ENCODE measurements at regions not wholly inside any gene's neighbourhood (a gene's known extent, or its start where the extent isn't known, plus 50 kb on each side); places are given as distances from the start of the nearest gene placed in this dataset.

- Histone ChIP-seq H4K20me1 (ENCODE audit: insufficient read depth) (no peaks in the 10 kb centered on the region), H3K27me3 (ENCODE audit: insufficient read depth, low read depth) (no peaks in the 10 kb centered on the region), H3K36me3 (ENCODE audit: insufficient read depth) (no peaks in the 10 kb centered on the region), H3K27ac (no peak overlapping the region), H3K4me2 (no peak overlapping the region), H2AFZ (ENCODE audit: low read depth) (no peak overlapping the region), H3K9ac (no peak overlapping the region), H3K4me3 (IDR thresholded peaks at IDR 0.05; ENCODE audit: insufficient read depth, low read depth, low read length) (no peak overlapping the region), H3K79me2 (ENCODE audit: insufficient read depth, low read depth) (no peaks in the 10 kb centered on the region), H3K4me1 (ENCODE audit: low read depth, poor library complexity, severe bottlenecking) (no peaks in the 10 kb centered on the region)
- TF ChIP-seq CTCF (conservative IDR thresholded peaks at IDR 0.05; ENCODE audit: low read depth, low read length), result no peak
Observed at GRCh38 chr1:213733705-213734104, 254.1 kb upstream of the PROX1 start.

GRCh38 chr1:213737398-213738035 is 250.3 kb upstream of the PROX1 start:
- H3K27me3 ChIP-seq (ENCODE audit: insufficient read depth, low read depth), result no peaks in the 10 kb centered on the region
- no peak overlapping the region for H3K27ac ChIP-seq
- no peak overlapping the region for H3K9ac ChIP-seq
- no peak for TF ChIP-seq CTCF (conservative IDR thresholded peaks at IDR 0.05; ENCODE audit: low read depth, low read length)
- no peaks in the 10 kb centered on the region for H3K36me3 ChIP-seq (ENCODE audit: insufficient read depth)
- H3K4me1 ChIP-seq (ENCODE audit: low read depth, poor library complexity, severe bottlenecking), result no peaks in the 10 kb centered on the region
- H3K4me3 ChIP-seq (IDR thresholded peaks at IDR 0.05; ENCODE audit: insufficient read depth, low read depth, low read length), result no peak overlapping the region
- H2AFZ ChIP-seq (ENCODE audit: low read depth), result no peak overlapping the region
- no peaks in the 10 kb centered on the region for H4K20me1 ChIP-seq (ENCODE audit: insufficient read depth)
- no peak overlapping the region for H3K4me2 ChIP-seq
- H3K79me2 ChIP-seq (ENCODE audit: insufficient read depth, low read depth), result no peaks in the 10 kb centered on the region

- no peaks in the 10 kb centered on the region for H3K4me1 ChIP-seq (ENCODE audit: low read depth, poor library complexity, severe bottlenecking)
- H3K4me2 ChIP-seq, result no peak overlapping the region
- H3K79me2 ChIP-seq (ENCODE audit: insufficient read depth, low read depth), result no peaks in the 10 kb centered on the region
- H4K20me1 ChIP-seq (ENCODE audit: insufficient read depth), result no peaks in the 10 kb centered on the region
- H3K27me3 ChIP-seq (ENCODE audit: insufficient read depth, low read depth), result no peaks in the 10 kb centered on the region
- H3K27ac ChIP-seq, result no peak overlapping the region
- H2AFZ ChIP-seq (ENCODE audit: low read depth), result no peak overlapping the region
- no peak overlapping the region for H3K4me3 ChIP-seq (IDR thresholded peaks at IDR 0.05; ENCODE audit: insufficient read depth, low read depth, low read length)
- TF ChIP-seq CTCF (conservative IDR thresholded peaks at IDR 0.05; ENCODE audit: low read depth, low read length), result no peak
- no peak overlapping the region for H3K9ac ChIP-seq
- H3K36me3 ChIP-seq (ENCODE audit: insufficient read depth), result no peaks in the 10 kb centered on the region
Observed at GRCh38 chr1:213738658-213739057, 249.1 kb upstream of the PROX1 start.

GRCh38 chr1:213742992-213743391 is 244.8 kb upstream of the PROX1 start:
- Histone ChIP-seq H2AFZ (ENCODE audit: low read depth) (no peak overlapping the region), H3K4me1 (ENCODE audit: low read depth, poor library complexity, severe bottlenecking) (no peaks in the 10 kb centered on the region), H3K9ac (no peak overlapping the region), H3K27me3 (ENCODE audit: insufficient read depth, low read depth) (no peaks in the 10 kb centered on the region), H3K79me2 (ENCODE audit: insufficient read depth, low read depth) (no peaks in the 10 kb centered on the region), H4K20me1 (ENCODE audit: insufficient read depth) (no peaks in the 10 kb centered on the region), H3K4me2 (no peak overlapping the region), H3K4me3 (IDR thresholded peaks at IDR 0.05; ENCODE audit: insufficient read depth, low read depth, low read length) (no peak overlapping the region), H3K27ac (no peak overlapping the region), H3K36me3 (ENCODE audit: insufficient read depth) (no peaks in the 10 kb centered on the region)
- no peak for TF ChIP-seq CTCF (conservative IDR thresholded peaks at IDR 0.05; ENCODE audit: low read depth, low read length)

Data from KMS-11 (cell line).